ENCODE measurements at regions not wholly inside any gene's neighbourhood (a gene's known extent, or its start where the extent isn't known, plus 50 kb on each side); places are given as distances from the start of the nearest gene placed in this dataset.
A peak's percentile ranks its signal among the peaks of the same experiment; 100 is the strongest.

- TF ChIP-seq CEBPB (IDR thresholded peaks at IDR 0.05) = no peak
- no peak for TF ChIP-seq EP300 (IDR thresholded peaks at IDR 0.05; ENCODE audit: borderline replicate concordance)
- no peak for TF ChIP-seq CREB1 (IDR thresholded peaks at IDR 0.05; ENCODE audit: low read depth)
- no peak for TF ChIP-seq REST (IDR thresholded peaks at IDR 0.05; ENCODE audit: low read depth)
- no peak for TF ChIP-seq TEAD4 (IDR thresholded peaks at IDR 0.05)
Measured at GRCh38 chr2:42862669-42863185, 70.3 kb upstream of the HAAO start.

- TF ChIP-seq FOXM1 (IDR thresholded peaks at IDR 0.05; ENCODE audit: borderline replicate concordance, low read depth) (no peak), REST (IDR thresholded peaks at IDR 0.05; ENCODE audit: low read depth) (no peak), ZBTB7A (IDR thresholded peaks at IDR 0.05; ENCODE audit: low read depth) (no peak), TCF12 (IDR thresholded peaks at IDR 0.05; ENCODE audit: low read depth) (no peak), CEBPB (IDR thresholded peaks at IDR 0.05) (no peak), EP300 (IDR thresholded peaks at IDR 0.05; ENCODE audit: borderline replicate concordance) (no peak), CREB1 (IDR thresholded peaks at IDR 0.05; ENCODE audit: low read depth) (no peak), YY1 (IDR thresholded peaks at IDR 0.05; ENCODE audit: low read depth) (no peak), EGR1 (IDR thresholded peaks at IDR 0.05) (no peak), RAD21 (IDR thresholded peaks at IDR 0.05; ENCODE audit: low read depth) (no peak)
Measured at GRCh38 chr2:42861321-42861720, 68.9 kb upstream of the HAAO start.

GRCh38 chr2:42860319-42861094 lies 68.1 kb upstream of the HAAO start:
- TF ChIP-seq MAX (IDR thresholded peaks at IDR 0.05) (no peak), TCF12 (IDR thresholded peaks at IDR 0.05; ENCODE audit: low read depth) (no peak), EP300 (IDR thresholded peaks at IDR 0.05; ENCODE audit: borderline replicate concordance) (no peak), ZBTB7A (IDR thresholded peaks at IDR 0.05; ENCODE audit: low read depth) (no peak), TAF1 (IDR thresholded peaks at IDR 0.05; ENCODE audit: low read depth) (no peak), CEBPB (IDR thresholded peaks at IDR 0.05) (no peak)

- TF ChIP-seq ZBTB7A (IDR thresholded peaks at IDR 0.05; ENCODE audit: low read depth) (no peak), TAF1 (IDR thresholded peaks at IDR 0.05; ENCODE audit: low read depth) (no peak)
Measured at GRCh38 chr2:42859791-42860190, 67.4 kb upstream of the HAAO start.

GRCh38 chr2:42859006-42859552 lies 66.7 kb upstream of the HAAO start:
- TF ChIP-seq NFIC (IDR thresholded peaks at IDR 0.05) (no peak), TEAD4 (IDR thresholded peaks at IDR 0.05) (peak; percentile 27; the same call in 1 of the 2 replicates), RAD21 (IDR thresholded peaks at IDR 0.05; ENCODE audit: low read depth) (peak; percentile 89)

GRCh38 chr2:42858140-42859005 lies 66.0 kb upstream of the HAAO start:
- TF ChIP-seq CREB1 (IDR thresholded peaks at IDR 0.05; ENCODE audit: low read depth) = no peak
- TF ChIP-seq NFIC (IDR thresholded peaks at IDR 0.05) = no peak
- no peak for TF ChIP-seq EGR1 (IDR thresholded peaks at IDR 0.05)
- no peak for TF ChIP-seq TAF1 (IDR thresholded peaks at IDR 0.05; ENCODE audit: low read depth)
- TF ChIP-seq YY1 (IDR thresholded peaks at IDR 0.05; ENCODE audit: low read depth) = no peak
- no peak for TF ChIP-seq USF1 (IDR thresholded peaks at IDR 0.05)
- TF ChIP-seq MAX (IDR thresholded peaks at IDR 0.05) = no peak
- TF ChIP-seq CEBPB (IDR thresholded peaks at IDR 0.05) = no peak
- no peak for TF ChIP-seq ZBTB7A (IDR thresholded peaks at IDR 0.05; ENCODE audit: low read depth)
- no peak for TF ChIP-seq RAD21 (IDR thresholded peaks at IDR 0.05; ENCODE audit: low read depth)

All from Ishikawa (cell line).